ENCODE measurements at regions not wholly inside any gene's neighbourhood (a gene's known extent, or its start where the extent isn't known, plus 50 kb on each side); places are given as distances from the start of the nearest gene placed in this dataset.

DNA sequence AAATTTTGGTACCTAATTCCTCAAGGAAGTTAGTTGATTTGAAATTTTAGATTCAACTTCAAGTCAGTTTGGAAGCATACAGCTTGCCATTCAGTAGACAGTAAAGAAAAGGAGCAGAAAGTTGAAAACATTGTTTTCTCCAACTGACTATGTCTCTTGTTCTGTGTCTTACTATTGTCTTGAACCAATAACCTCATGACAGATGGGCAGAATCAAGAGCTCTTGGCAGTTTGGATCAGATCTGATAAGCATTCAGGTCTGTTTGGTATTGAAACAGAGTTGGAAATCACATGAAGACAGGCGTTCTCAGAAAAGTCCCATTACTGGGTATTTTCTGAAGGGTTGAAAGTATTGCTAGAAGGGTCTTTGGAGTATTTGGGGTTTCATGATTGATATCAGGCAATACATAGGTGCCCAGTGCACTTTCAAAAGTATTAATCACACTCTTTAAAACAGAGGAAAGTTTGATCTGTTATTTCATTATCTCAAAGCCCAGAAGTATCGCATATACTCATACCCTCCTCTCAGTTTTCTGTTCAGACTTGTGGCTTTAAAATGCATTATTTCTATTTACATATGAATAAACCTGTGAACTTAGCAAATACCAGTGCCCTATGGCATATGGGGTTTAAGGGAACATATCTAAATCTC, 428.4 kb upstream of the ZEB2 start:
- H3K9me3 Mint-ChIP-seq (ENCODE audit: unreplicated experiment) = no peaks in the 10 kb centered on the region
- no peak overlapping the region for H3K4me3 Mint-ChIP-seq (ENCODE audit: unreplicated experiment)
- TF ChIP-seq, protein P1, sequence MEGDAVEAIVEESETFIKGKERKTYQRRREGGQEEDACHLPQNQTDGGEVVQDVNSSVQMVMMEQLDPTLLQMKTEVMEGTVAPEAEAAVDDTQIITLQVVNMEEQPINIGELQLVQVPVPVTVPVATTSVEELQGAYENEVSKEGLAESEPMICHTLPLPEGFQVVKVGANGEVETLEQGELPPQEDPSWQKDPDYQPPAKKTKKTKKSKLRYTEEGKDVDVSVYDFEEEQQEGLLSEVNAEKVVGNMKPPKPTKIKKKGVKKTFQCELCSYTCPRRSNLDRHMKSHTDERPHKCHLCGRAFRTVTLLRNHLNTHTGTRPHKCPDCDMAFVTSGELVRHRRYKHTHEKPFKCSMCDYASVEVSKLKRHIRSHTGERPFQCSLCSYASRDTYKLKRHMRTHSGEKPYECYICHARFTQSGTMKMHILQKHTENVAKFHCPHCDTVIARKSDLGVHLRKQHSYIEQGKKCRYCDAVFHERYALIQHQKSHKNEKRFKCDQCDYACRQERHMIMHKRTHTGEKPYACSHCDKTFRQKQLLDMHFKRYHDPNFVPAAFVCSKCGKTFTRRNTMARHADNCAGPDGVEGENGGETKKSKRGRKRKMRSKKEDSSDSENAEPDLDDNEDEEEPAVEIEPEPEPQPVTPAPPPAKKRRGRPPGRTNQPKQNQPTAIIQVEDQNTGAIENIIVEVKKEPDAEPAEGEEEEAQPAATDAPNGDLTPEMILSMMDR (IDR thresholded peaks at IDR 0.05) = no peak
- no peak overlapping the region for H3K27ac Mint-ChIP-seq (ENCODE audit: unreplicated experiment)
- peaks cover 35% of the 10 kb centered on the region for H3K4me1 Mint-ChIP-seq (ENCODE audit: unreplicated experiment)
- DNase-seq (ENCODE audit: extremely low spot score, unreplicated experiment) = no peak
- H3K36me3 Mint-ChIP-seq (ENCODE audit: unreplicated experiment) = no peaks in the 10 kb centered on the region
- no peaks in the 10 kb centered on the region for H3K27me3 Mint-ChIP-seq (ENCODE audit: unreplicated experiment)

DNA sequence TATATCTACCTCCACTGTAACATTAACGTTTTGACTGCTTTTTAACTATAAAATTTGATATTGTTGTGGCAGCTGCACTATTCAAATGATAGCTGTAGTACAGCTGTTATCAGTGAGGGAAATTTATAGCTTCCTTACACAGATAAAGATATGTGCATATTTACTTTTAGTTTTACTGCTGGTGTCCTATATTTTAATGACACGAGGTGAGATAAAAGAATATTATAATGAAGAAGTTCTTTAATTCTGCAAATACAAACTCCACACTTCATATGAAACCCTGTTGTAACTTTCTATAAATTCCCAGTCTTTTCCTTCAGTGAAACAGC, 427.8 kb upstream of the ZEB2 start:
- H3K9me3 Mint-ChIP-seq (ENCODE audit: unreplicated experiment) = no peaks in the 10 kb centered on the region
- H3K4me1 Mint-ChIP-seq (ENCODE audit: unreplicated experiment) = peaks cover 41% of the 10 kb centered on the region
- no peaks in the 10 kb centered on the region for H3K36me3 Mint-ChIP-seq (ENCODE audit: unreplicated experiment)
- TF ChIP-seq, protein P1 (IDR thresholded peaks at IDR 0.05) = no peak
- no peak overlapping the region for H3K27ac Mint-ChIP-seq (ENCODE audit: unreplicated experiment)
- DNase-seq (ENCODE audit: extremely low spot score, unreplicated experiment) = no peak
- H3K4me3 Mint-ChIP-seq (ENCODE audit: unreplicated experiment) = no peak overlapping the region
- H3K27me3 Mint-ChIP-seq (ENCODE audit: unreplicated experiment) = no peaks in the 10 kb centered on the region

DNA sequence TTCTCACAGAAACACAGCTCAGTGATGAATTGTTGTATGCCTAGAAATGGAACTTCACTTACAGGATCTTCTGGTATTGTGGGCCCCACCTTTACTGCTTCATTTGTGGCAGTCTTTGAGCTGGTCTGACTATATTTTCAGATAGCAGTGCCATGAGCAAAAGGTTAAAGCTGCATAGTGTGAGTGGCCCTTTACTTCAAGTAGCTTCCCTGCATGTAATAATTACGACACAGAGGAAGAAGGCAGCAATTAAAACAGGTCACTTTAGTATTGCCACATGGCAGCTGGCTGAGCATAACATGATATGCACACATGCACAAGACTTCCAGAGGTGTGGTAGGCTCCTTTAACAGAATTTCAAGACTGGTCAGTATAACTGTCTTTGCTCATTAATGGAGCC, 426.3 kb upstream of the ZEB2 start:
- H3K4me3 Mint-ChIP-seq (ENCODE audit: unreplicated experiment) = no peak overlapping the region
- TF ChIP-seq, protein P1 (IDR thresholded peaks at IDR 0.05) = no peak
- no peaks in the 10 kb centered on the region for H3K36me3 Mint-ChIP-seq (ENCODE audit: unreplicated experiment)
- no peaks in the 10 kb centered on the region for H3K9me3 Mint-ChIP-seq (ENCODE audit: unreplicated experiment)
- H3K27ac Mint-ChIP-seq (ENCODE audit: unreplicated experiment) = no peak overlapping the region
- DNase-seq (ENCODE audit: extremely low spot score, unreplicated experiment) = no peak
- peaks cover 50% of the 10 kb centered on the region for H3K4me1 Mint-ChIP-seq (ENCODE audit: unreplicated experiment)
- H3K27me3 Mint-ChIP-seq (ENCODE audit: unreplicated experiment) = no peaks in the 10 kb centered on the region

DNA sequence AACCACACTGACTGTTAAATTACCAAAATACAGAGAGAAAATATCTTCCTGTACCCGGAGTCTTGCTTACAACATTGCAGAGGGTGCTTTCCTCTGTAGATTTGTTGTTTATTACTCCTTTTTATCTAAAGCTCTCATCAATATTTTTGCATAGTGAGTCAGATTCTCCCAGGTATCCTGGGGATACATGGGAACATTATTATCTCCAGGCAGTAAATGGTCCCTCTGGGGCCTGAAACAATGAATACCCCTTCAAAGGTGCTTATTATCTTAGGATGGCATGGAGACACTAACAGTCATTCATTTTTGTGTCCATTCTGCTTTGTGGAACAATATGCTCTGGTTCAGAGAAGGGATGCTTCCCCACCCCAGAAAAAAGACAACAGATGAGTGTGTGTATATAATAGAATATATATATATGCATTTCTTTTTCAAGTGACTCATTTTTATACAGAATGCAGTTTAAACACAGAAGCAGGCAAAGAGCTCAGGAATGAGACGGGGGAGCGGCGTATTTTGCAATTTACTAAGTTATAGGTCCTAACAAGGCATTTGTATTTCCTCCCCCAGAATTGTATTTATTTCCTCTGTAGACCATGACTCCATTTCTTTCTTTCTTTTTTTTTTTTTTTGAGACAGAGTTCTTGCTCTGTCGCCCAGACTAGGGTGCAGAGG, 424.8 kb upstream of the ZEB2 start:
- peak overlapping the region; percentile 74 for H3K27ac Mint-ChIP-seq (ENCODE audit: unreplicated experiment)
- no peak for DNase-seq (ENCODE audit: extremely low spot score, unreplicated experiment)
- H3K9me3 Mint-ChIP-seq (ENCODE audit: unreplicated experiment) = no peaks in the 10 kb centered on the region
- H3K27me3 Mint-ChIP-seq (ENCODE audit: unreplicated experiment) = no peaks in the 10 kb centered on the region
- H3K36me3 Mint-ChIP-seq (ENCODE audit: unreplicated experiment) = no peaks in the 10 kb centered on the region
- no peak overlapping the region for H3K4me3 Mint-ChIP-seq (ENCODE audit: unreplicated experiment)
- H3K4me1 Mint-ChIP-seq (ENCODE audit: unreplicated experiment) = peaks cover 57% of the 10 kb centered on the region
- TF ChIP-seq, protein P1 (IDR thresholded peaks at IDR 0.05) = no peak

DNA sequence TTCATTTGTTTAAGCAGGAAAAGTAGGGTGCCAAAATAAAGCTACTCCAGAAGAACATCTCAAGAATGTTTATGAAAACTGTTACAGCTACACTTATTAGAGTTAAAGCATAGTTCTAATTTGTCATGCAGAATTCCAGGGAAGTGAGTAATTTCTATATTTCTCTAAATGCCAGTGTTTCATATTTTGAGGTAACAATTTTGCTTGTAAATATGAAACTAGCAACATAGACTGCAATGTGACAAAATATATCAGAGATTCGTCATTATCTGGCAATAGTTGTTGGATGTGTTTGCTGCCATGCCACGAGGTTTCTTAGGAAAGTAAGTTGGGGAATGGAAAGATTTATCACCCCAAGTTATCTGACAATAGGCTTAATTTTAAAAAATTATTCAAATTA, 424.1 kb upstream of the ZEB2 start:
- TF ChIP-seq, protein P1 (IDR thresholded peaks at IDR 0.05) = no peak
- no peaks in the 10 kb centered on the region for H3K36me3 Mint-ChIP-seq (ENCODE audit: unreplicated experiment)
- no peaks in the 10 kb centered on the region for H3K9me3 Mint-ChIP-seq (ENCODE audit: unreplicated experiment)
- no peak for DNase-seq (ENCODE audit: extremely low spot score, unreplicated experiment)
- no peak overlapping the region for H3K4me3 Mint-ChIP-seq (ENCODE audit: unreplicated experiment)
- H3K4me1 Mint-ChIP-seq (ENCODE audit: unreplicated experiment) = peaks cover 64% of the 10 kb centered on the region
- H3K27me3 Mint-ChIP-seq (ENCODE audit: unreplicated experiment) = no peaks in the 10 kb centered on the region
- H3K27ac Mint-ChIP-seq (ENCODE audit: unreplicated experiment) = peak overlapping the region; percentile 74

All from osteocyte (in vitro differentiated cells).